ENCODE measurements at regions not wholly inside any gene's neighbourhood (a gene's known extent, or its start where the extent isn't known, plus 50 kb on each side); places are given as distances from the start of the nearest gene placed in this dataset.

GRCh38 chr12:42932936-42933335, 343.4 kb upstream of the PRICKLE1 start:
- H3K4me1 ChIP-seq, result no peaks in the 10 kb centered on the region
- no peak for DNase-seq
- TF ChIP-seq CTCF (IDR thresholded peaks at IDR 0.05; ENCODE audit: low read depth, low read length), result no peak
- no peak overlapping the region for H3K4me3 ChIP-seq (ENCODE audit: low read depth, low read length)
- no peaks in the 10 kb centered on the region for H3K36me3 ChIP-seq
- H3K27me3 ChIP-seq, result no peaks in the 10 kb centered on the region
- H3K9me3 ChIP-seq, result no peaks in the 10 kb centered on the region

- no peak for DNase-seq
- TF ChIP-seq CTCF (IDR thresholded peaks at IDR 0.05; ENCODE audit: low read depth, low read length), result no peak
- Histone ChIP-seq H3K27me3 (no peaks in the 10 kb centered on the region), H3K4me3 (ENCODE audit: low read depth, low read length) (no peak overlapping the region), H3K9me3 (no peaks in the 10 kb centered on the region), H3K36me3 (no peaks in the 10 kb centered on the region), H3K4me1 (peaks cover 22% of the 10 kb centered on the region)
These were observed 336.7 kb upstream of the PRICKLE1 start for GRCh38 chr12:42926232-42926631.

- TF ChIP-seq CTCF (IDR thresholded peaks at IDR 0.05; ENCODE audit: low read depth, low read length), result no peak
- no peak overlapping the region for H3K4me3 ChIP-seq (ENCODE audit: low read depth, low read length)
- no peak for DNase-seq
- H3K4me1 ChIP-seq, result peaks cover 22% of the 10 kb centered on the region
- H3K27me3 ChIP-seq, result no peaks in the 10 kb centered on the region
- H3K36me3 ChIP-seq, result no peaks in the 10 kb centered on the region
- no peaks in the 10 kb centered on the region for H3K9me3 ChIP-seq
These were observed 334.9 kb upstream of the PRICKLE1 start for GRCh38 chr12:42924482-42924881.

GRCh38 chr12:42923583-42923982, 334.0 kb upstream of the PRICKLE1 start:
- DNase-seq, result no peak
- Histone ChIP-seq H3K27me3 (no peaks in the 10 kb centered on the region), H3K4me1 (peaks cover 25% of the 10 kb centered on the region), H3K36me3 (no peaks in the 10 kb centered on the region), H3K9me3 (no peaks in the 10 kb centered on the region), H3K4me3 (ENCODE audit: low read depth, low read length) (no peak overlapping the region)
- TF ChIP-seq CTCF (IDR thresholded peaks at IDR 0.05; ENCODE audit: low read depth, low read length), result no peak

- Histone ChIP-seq H3K27me3 (no peaks in the 10 kb centered on the region), H3K4me1 (peaks cover 26% of the 10 kb centered on the region), H3K4me3 (ENCODE audit: low read depth, low read length) (no peak overlapping the region), H3K9me3 (no peaks in the 10 kb centered on the region), H3K36me3 (no peaks in the 10 kb centered on the region)
- DNase-seq, result no peak
- TF ChIP-seq CTCF (IDR thresholded peaks at IDR 0.05; ENCODE audit: low read depth, low read length), result no peak
These were observed 333.6 kb upstream of the PRICKLE1 start for GRCh38 chr12:42923156-42923555.

- no peak for DNase-seq
- Histone ChIP-seq H3K4me3 (ENCODE audit: low read depth, low read length) (no peak overlapping the region), H3K9me3 (no peaks in the 10 kb centered on the region), H3K36me3 (no peaks in the 10 kb centered on the region), H3K27me3 (no peaks in the 10 kb centered on the region), H3K4me1 (peaks cover 32% of the 10 kb centered on the region)
- no peak for TF ChIP-seq CTCF (IDR thresholded peaks at IDR 0.05; ENCODE audit: low read depth, low read length)
These were observed 332.9 kb upstream of the PRICKLE1 start for GRCh38 chr12:42922505-42922850.

Data from BE2C (cell line).